ENCODE measurements at regions not wholly inside any gene's neighbourhood (a gene's known extent, or its start where the extent isn't known, plus 50 kb on each side); places are given as distances from the start of the nearest gene placed in this dataset.
A peak's percentile ranks its signal among the peaks of the same experiment; 100 is the strongest.

DNA sequence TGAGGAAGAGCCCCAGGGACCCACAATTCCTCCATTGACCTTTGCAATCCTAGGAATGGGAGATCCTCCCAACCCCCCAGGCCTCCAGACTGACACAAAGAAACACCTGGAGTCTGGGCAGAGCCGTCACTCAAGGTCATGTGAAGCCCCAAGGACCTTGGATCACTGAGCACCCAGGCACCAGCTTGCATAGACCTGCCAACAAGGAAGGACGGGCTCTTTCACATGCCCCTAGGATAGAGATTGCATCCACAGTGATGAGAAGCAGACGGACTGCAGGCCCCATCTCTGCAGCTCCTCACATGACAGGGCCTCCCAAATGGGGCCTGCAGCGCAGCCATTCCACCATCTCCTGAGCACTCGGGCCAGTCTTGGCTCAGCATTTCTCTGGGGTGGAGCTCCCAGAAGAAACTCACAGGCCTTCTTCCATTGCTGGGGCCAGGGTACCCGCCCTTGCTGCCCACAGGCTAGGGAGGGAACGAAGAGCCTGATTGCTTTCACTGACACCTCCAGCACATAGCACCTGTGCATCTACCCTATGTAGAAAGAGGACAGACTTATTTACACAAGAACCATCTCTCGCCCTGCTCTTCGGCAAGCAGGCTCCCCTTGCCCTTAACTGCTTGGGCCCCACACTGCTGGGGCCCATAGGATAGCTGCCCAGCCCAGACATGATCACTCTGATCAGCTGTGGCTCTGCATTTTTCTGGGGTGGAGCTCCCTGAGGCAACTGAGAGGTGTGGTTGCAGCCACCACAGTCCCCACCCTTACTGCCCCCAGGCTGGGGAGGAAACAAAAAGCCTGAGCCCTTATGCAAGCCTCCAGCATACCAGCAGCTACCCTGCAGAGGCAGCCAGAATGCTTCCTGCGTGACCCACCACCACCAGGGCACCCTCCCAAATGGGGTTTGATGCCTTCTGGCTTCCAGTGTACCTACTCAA lies 185.7 kb upstream of the ZCCHC13 start:
- Histone ChIP-seq H3K79me1 (ENCODE audit: low read depth in 1 of 2, low read length in 2 of 2) (no peaks in the 10 kb centered on the region), H2AK5ac (ENCODE audit: low read depth, low read length) (no peak overlapping the region), H2BK15ac (ENCODE audit: low read depth, low read length) (no peak overlapping the region), H3K23ac (ENCODE audit: low read depth, low read length) (no peak overlapping the region; the same call in 1 of the 2 replicates), H3K36me3 (ENCODE audit: control insufficient read depth, insufficient read depth, low read length) (0 out of 2 replicates have a peak, but pooled peaks cover 2% of the 10 kb centered on the region), H3K27me3 (ENCODE audit: control insufficient read depth, insufficient read depth, low read length) (no peaks in the 10 kb centered on the region; the same call in 1 of the 2 replicates), H3K4me2 (ENCODE audit: low read depth, low read length) (no peak overlapping the region), H2AK9ac (replicated peaks; ENCODE audit: low read depth, low read length, poor library complexity) (no peak overlapping the region), H3K27ac (ENCODE audit: insufficient read depth, low read length) (no peak overlapping the region), H3K4me1 (ENCODE audit: control insufficient read depth, insufficient read depth, low read length) (peaks cover 5% of the 10 kb centered on the region; the same call in 1 of the 2 replicates), H2AFZ (replicated peaks; ENCODE audit: low read length, poor library complexity) (no peak overlapping the region), H4K5ac (ENCODE audit: low read depth, low read length) (no peak overlapping the region), H3K4me3 (ENCODE audit: insufficient read depth, low read depth, low read length) (no peak overlapping the region), H3K9me1 (ENCODE audit: insufficient read depth, low read length) (peaks cover 6% of the 10 kb centered on the region; the same call in 1 of the 2 replicates), H2BK20ac (ENCODE audit: low read depth, low read length) (no peak overlapping the region), H4K91ac (ENCODE audit: insufficient read depth, low read depth, low read length) (no peak overlapping the region), H4K8ac (ENCODE audit: low read depth in 2 of 2, low read length in 2 of 2) (no peak overlapping the region), H4K20me1 (ENCODE audit: insufficient read depth, low read length) (no peaks in the 10 kb centered on the region), H3K56ac (ENCODE audit: extremely low read depth, insufficient read depth, low read length) (no peak overlapping the region), H3K14ac (replicated peaks; ENCODE audit: low read depth, low read length) (no peak overlapping the region), H2BK120ac (ENCODE audit: low read depth, low read length) (peak overlapping the region; percentile 18), H3K9ac (ENCODE audit: low read depth, low read length) (no peak overlapping the region), H2BK5ac (ENCODE audit: low read depth, low read length, poor library complexity, severe bottlenecking) (no peak overlapping the region), H3K18ac (ENCODE audit: low read depth, low read length) (no peak overlapping the region), H3K9me3 (ENCODE audit: control insufficient read depth, insufficient read depth, low read length) (peaks cover 2% of the 10 kb centered on the region; the same call in 1 of the 2 replicates), H3K4ac (ENCODE audit: low read depth, low read length) (peak overlapping the region; percentile 42; the same call in 1 of the 2 replicates)
- no TSS peak for BruUV-seq (replicated peaks)
- CTCF ChIA-PET: interaction anchor here (1.3 kb wide), 1 partner anchor 14 kb away, joined by 4 read pairs; no protein-coding TSS in a partner anchor
- WGBS, 2 experiments (ENCODE audit: extremely low coverage in 2 of 2, insufficient read length in 1 of 2): 85% methylated on average over 4 of the region's 10 CpGs; no CpG with 5 or more reads in 1 of the 2 experiments
- no peak for DNase-seq
- TF ChIP-seq, protein P1, sequence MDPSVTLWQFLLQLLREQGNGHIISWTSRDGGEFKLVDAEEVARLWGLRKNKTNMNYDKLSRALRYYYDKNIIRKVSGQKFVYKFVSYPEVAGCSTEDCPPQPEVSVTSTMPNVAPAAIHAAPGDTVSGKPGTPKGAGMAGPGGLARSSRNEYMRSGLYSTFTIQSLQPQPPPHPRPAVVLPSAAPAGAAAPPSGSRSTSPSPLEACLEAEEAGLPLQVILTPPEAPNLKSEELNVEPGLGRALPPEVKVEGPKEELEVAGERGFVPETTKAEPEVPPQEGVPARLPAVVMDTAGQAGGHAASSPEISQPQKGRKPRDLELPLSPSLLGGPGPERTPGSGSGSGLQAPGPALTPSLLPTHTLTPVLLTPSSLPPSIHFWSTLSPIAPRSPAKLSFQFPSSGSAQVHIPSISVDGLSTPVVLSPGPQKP (IDR thresholded peaks at IDR 0.05; ENCODE audit: borderline replicate concordance, low read depth, low read length): no peak
- no peak for TF ChIP-seq CHD1 (IDR thresholded peaks at IDR 0.05; ENCODE audit: low read depth, low read length)
- no peak for TF ChIP-seq RCOR1 (IDR thresholded peaks at IDR 0.05; ENCODE audit: insufficient replicate concordance, low read length)
- TF ChIP-seq, protein P2, sequence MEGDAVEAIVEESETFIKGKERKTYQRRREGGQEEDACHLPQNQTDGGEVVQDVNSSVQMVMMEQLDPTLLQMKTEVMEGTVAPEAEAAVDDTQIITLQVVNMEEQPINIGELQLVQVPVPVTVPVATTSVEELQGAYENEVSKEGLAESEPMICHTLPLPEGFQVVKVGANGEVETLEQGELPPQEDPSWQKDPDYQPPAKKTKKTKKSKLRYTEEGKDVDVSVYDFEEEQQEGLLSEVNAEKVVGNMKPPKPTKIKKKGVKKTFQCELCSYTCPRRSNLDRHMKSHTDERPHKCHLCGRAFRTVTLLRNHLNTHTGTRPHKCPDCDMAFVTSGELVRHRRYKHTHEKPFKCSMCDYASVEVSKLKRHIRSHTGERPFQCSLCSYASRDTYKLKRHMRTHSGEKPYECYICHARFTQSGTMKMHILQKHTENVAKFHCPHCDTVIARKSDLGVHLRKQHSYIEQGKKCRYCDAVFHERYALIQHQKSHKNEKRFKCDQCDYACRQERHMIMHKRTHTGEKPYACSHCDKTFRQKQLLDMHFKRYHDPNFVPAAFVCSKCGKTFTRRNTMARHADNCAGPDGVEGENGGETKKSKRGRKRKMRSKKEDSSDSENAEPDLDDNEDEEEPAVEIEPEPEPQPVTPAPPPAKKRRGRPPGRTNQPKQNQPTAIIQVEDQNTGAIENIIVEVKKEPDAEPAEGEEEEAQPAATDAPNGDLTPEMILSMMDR (conservative IDR thresholded peaks at IDR 0.05; ENCODE audit: low read depth, low read length): no peak
- no peak for TF ChIP-seq CEBPB (IDR thresholded peaks at IDR 0.05; ENCODE audit: low read depth, low read length)
- TF ChIP-seq, protein P3, sequence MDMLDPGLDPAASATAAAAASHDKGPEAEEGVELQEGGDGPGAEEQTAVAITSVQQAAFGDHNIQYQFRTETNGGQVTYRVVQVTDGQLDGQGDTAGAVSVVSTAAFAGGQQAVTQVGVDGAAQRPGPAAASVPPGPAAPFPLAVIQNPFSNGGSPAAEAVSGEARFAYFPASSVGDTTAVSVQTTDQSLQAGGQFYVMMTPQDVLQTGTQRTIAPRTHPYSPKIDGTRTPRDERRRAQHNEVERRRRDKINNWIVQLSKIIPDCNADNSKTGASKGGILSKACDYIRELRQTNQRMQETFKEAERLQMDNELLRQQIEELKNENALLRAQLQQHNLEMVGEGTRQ (IDR thresholded peaks at IDR 0.05; ENCODE audit: low read depth, low read length): no peak
- no peak for TF ChIP-seq RFX5 (IDR thresholded peaks at IDR 0.05; ENCODE audit: low read depth, low read length)
- TF ChIP-seq MXI1 (IDR thresholded peaks at IDR 0.05; ENCODE audit: borderline replicate concordance, low read depth, low read length): no peak
- no peak for TF ChIP-seq BHLHE40 (IDR thresholded peaks at IDR 0.05; ENCODE audit: low read depth, low read length)
- TF ChIP-seq MAZ (IDR thresholded peaks at IDR 0.05; ENCODE audit: borderline replicate concordance, low read depth, low read length): no peak
- TF ChIP-seq NFE2L2 (IDR thresholded peaks at IDR 0.05; ENCODE audit: low read depth, low read length): no peak
- TF ChIP-seq SMC3 (IDR thresholded peaks at IDR 0.05; ENCODE audit: low read depth, low read length): no peak
- no peak for TF ChIP-seq FOS (IDR thresholded peaks at IDR 0.05; ENCODE audit: low read depth, low read length)
- POLR2A ChIA-PET (ENCODE audit: unreplicated experiment): no interaction called here
- dilution Hi-C loops (cut with HindIII; ENCODE audit: low sequenced_read_pairs, unreplicated experiment) (no loop called here), in situ Hi-C loops (cut with MboI; ENCODE audit: low sequenced_read_pairs) (no loop called here), intact Hi-C loops (cut with micrococcal nuclease) (no loop called here)
- ATAC-seq (ENCODE audit: low read depth): no peak

All from IMR-90 (cell line).